GM23248 (cell line): ENCODE measurements at regions not wholly inside any gene's neighbourhood (a gene's known extent, or its start where the extent isn't known, plus 50 kb on each side); places are given as distances from the start of the nearest gene placed in this dataset.

Source experiments
- EZH2 ChIP-seq: fragments of 200-600 bp; sonication (generic); IDR thresholded peaks from 2 replicates; pipeline ENCODE4 v1.6.1; 2018; ENCODE audit warnings: antibody characterized with exemption, mild to moderate bottlenecking; ENCODE audit not compliant: insufficient read depth, poor library complexity, severe bottlenecking
- EZH2phosphoT487 ChIP-seq: fragments of 200-600 bp; sonication (generic); IDR thresholded peaks from 2 replicates; pipeline ENCODE4 v1.6.1; 2018; ENCODE audit warnings: antibody characterized with exemption, moderate library complexity, mild to moderate bottlenecking, low read depth; ENCODE audit not compliant: insufficient read depth

GRCh38 chr3:102034639-102035451, 185.5 kb downstream of the NFKBIZ start:
- TF ChIP-seq EZH2, result no peak
- no peak for TF ChIP-seq EZH2phosphoT487
